GM23338 (cell line): ENCODE measurements at regions not wholly inside any gene's neighbourhood (a gene's known extent, or its start where the extent isn't known, plus 50 kb on each side); places are given as distances from the start of the nearest gene placed in this dataset.

ENCODE experiments used
- CREB1 ChIP-seq: fragments of 250-450 bp; sonication (Bioruptor Pico); IDR thresholded peaks from 2 replicates; pipeline ENCODE4 v1.5.0; 2020; ENCODE audit warnings: low read depth, mild to moderate bottlenecking, moderate library complexity
- CTCF ChIP-seq, 2 experiments: fragments of 200-600 bp in 1 of 2; sonication (generic) in 1 of 2; conservative IDR thresholded peaks; 2 replicates each; pipeline versions ENCODE4 v1.5.1 to v1.6.1; 2016 to 2017; ENCODE audit warnings: antibody characterized with exemption in 2 of 2, low read depth in 2 of 2, mild to moderate bottlenecking in 2 of 2, moderate library complexity in 1 of 2
- EZH2 ChIP-seq: fragments of 200-600 bp; sonication (generic); IDR thresholded peaks from one replicate; pipeline ENCODE4 v1.8.0; 2017; ENCODE audit warnings: antibody characterized with exemption, mild to moderate bottlenecking, low read depth; ENCODE audit not compliant: unreplicated experiment
- EZH2phosphoT487 ChIP-seq: fragments of 200-600 bp; sonication (generic); IDR thresholded peaks from one replicate; pipeline ENCODE4 v1.8.1; 2018; ENCODE audit warnings: antibody characterized with exemption; ENCODE audit not compliant: unreplicated experiment
- POLR2AphosphoS5 ChIP-seq: IDR thresholded peaks from 2 replicates; pipeline ENCODE4 v1.6.1; 2016; ENCODE audit warnings: antibody characterized with exemption, low read depth
- ZNF114 ChIP-seq: fragments of 250-450 bp; sonication (Bioruptor Pico); IDR thresholded peaks from 2 replicates; pipeline ENCODE4 v1.5.0; 2020; ENCODE audit warnings: mild to moderate bottlenecking, moderate library complexity

GRCh38 chr3:76470285-76470684, 569.6 kb upstream of the ROBO2 start:
- no peak for TF ChIP-seq POLR2AphosphoS5
- TF ChIP-seq CTCF (conservative IDR thresholded peaks at IDR 0.05; ENCODE audit: low read depth in 2 of 2): no peak
- TF ChIP-seq EZH2phosphoT487: no peak
- no peak for TF ChIP-seq EZH2
- no peak for TF ChIP-seq CREB1 (CRISPR knock-in tag)
- TF ChIP-seq ZNF114 (CRISPR knock-in tag): no peak
